ENCODE measurements at regions not wholly inside any gene's neighbourhood (a gene's known extent, or its start where the extent isn't known, plus 50 kb on each side); places are given as distances from the start of the nearest gene placed in this dataset.

GRCh38 chr2:209322041-209322440 is 101.8 kb upstream of the MAP2 start:
- no peak overlapping the region for H3K4me3 Mint-ChIP-seq
- no peak for TF ChIP-seq CTCF (IDR thresholded peaks at IDR 0.05)
- no peak for DNase-seq
- ATAC-seq (ENCODE audit: poor library complexity): no peak
- H3K4me1 ChIP-seq (ENCODE audit: insufficient read depth, low read length): no peaks in the 10 kb centered on the region
- H3K9me3 ChIP-seq (ENCODE audit: control insufficient read depth in 1 of 2, insufficient read depth in 1 of 2, low read length in 2 of 2): peaks cover 0 to 6% of the 10 kb centered on the region in 2 experiments
- no peak overlapping the region for H3K4me3 ChIP-seq (ENCODE audit: low read length)
- H3K27me3 Mint-ChIP-seq: no peaks in the 10 kb centered on the region
- ChIA-PET POLR2A (no interaction called here), CTCF (no interaction called here)
- no peaks in the 10 kb centered on the region for H3K27me3 ChIP-seq (ENCODE audit: control insufficient read depth in 1 of 2, insufficient read depth in 2 of 2, low read length in 2 of 2)
- no peaks in the 10 kb centered on the region for H3K36me3 Mint-ChIP-seq (ENCODE audit: low read depth)
- intact Hi-C loops (cut with DNase I, micrococcal nuclease): no loop called here
- H3K9me3 Mint-ChIP-seq: peaks cover 2% of the 10 kb centered on the region
- no peaks in the 10 kb centered on the region for H3K4me1 Mint-ChIP-seq (ENCODE audit: low read depth)
- no peak overlapping the region for H3K27ac ChIP-seq (ENCODE audit: low read depth in 1 of 2, low read length in 2 of 2)
- H3K36me3 ChIP-seq (ENCODE audit: insufficient read depth, low read length): no peaks in the 10 kb centered on the region
- no peak overlapping the region for H3K27ac Mint-ChIP-seq

GRCh38 chr2:209322905-209323512 is 100.8 kb upstream of the MAP2 start:
- CTCF ChIA-PET: no interaction called here
- H3K9me3 Mint-ChIP-seq: peaks cover 2% of the 10 kb centered on the region
- intact Hi-C loops (cut with DNase I, micrococcal nuclease): no loop called here

GRCh38 chr2:209323738-209324137 is 100.1 kb upstream of the MAP2 start:
- Histone ChIP-seq H3K4me1 (ENCODE audit: insufficient read depth, low read length) (no peaks in the 10 kb centered on the region), H3K4me3 (ENCODE audit: low read length) (no peak overlapping the region), H3K27ac (ENCODE audit: low read depth in 1 of 2, low read length in 2 of 2) (no peak overlapping the region), H3K27me3 (ENCODE audit: control insufficient read depth in 1 of 2, insufficient read depth in 2 of 2, low read length in 2 of 2) (no peaks in the 10 kb centered on the region), H3K36me3 (ENCODE audit: insufficient read depth, low read length) (no peaks in the 10 kb centered on the region), H3K9me3 (ENCODE audit: control insufficient read depth in 1 of 2, insufficient read depth in 1 of 2, low read length in 2 of 2) (peaks cover 0 to 6% of the 10 kb centered on the region in 2 experiments)
- no peak for ATAC-seq (ENCODE audit: poor library complexity)
- no peak for DNase-seq
- intact Hi-C loops (cut with DNase I, micrococcal nuclease): no loop called here
- Mint-ChIP-seq H3K4me1 (ENCODE audit: low read depth) (no peaks in the 10 kb centered on the region), H3K36me3 (ENCODE audit: low read depth) (no peaks in the 10 kb centered on the region), H3K27me3 (no peaks in the 10 kb centered on the region), H3K4me3 (no peak overlapping the region), H3K27ac (no peak overlapping the region), H3K9me3 (peaks cover 2% of the 10 kb centered on the region)
- ChIA-PET POLR2A (no interaction called here), CTCF (no interaction called here)
- TF ChIP-seq CTCF (IDR thresholded peaks at IDR 0.05): no peak

More at GRCh38 chr2:209322905-209323512, 100.8 kb upstream of the MAP2 start:
- Histone ChIP-seq H3K4me3 (ENCODE audit: low read length) (no peak overlapping the region), H3K27me3 (ENCODE audit: control insufficient read depth in 1 of 2, insufficient read depth in 2 of 2, low read length in 2 of 2) (no peaks in the 10 kb centered on the region), H3K4me1 (ENCODE audit: insufficient read depth, low read length) (no peaks in the 10 kb centered on the region), H3K36me3 (ENCODE audit: insufficient read depth, low read length) (no peaks in the 10 kb centered on the region), H3K27ac (ENCODE audit: low read depth in 1 of 2, low read length in 2 of 2) (no peak overlapping the region), H3K9me3 (ENCODE audit: control insufficient read depth in 1 of 2, insufficient read depth in 1 of 2, low read length in 2 of 2) (peaks cover 0 to 6% of the 10 kb centered on the region in 2 experiments)
- no peak for TF ChIP-seq CTCF (IDR thresholded peaks at IDR 0.05)
- Mint-ChIP-seq H3K4me3 (no peak overlapping the region), H3K27ac (no peak overlapping the region), H3K36me3 (ENCODE audit: low read depth) (no peaks in the 10 kb centered on the region), H3K4me1 (ENCODE audit: low read depth) (no peaks in the 10 kb centered on the region), H3K27me3 (no peaks in the 10 kb centered on the region)
- ATAC-seq (ENCODE audit: poor library complexity) (no peak), DNase-seq (no peak)
- POLR2A ChIA-PET: no interaction called here

Measured in CD4-positive, alpha-beta T cell (primary cell).